Fibroblast of upper back skin (primary cell): ENCODE measurements at regions not wholly inside any gene's neighbourhood (a gene's known extent, or its start where the extent isn't known, plus 50 kb on each side); places are given as distances from the start of the nearest gene placed in this dataset.
A peak's percentile ranks its signal among the peaks of the same experiment; 100 is the strongest.

ENCODE experiments used
- DNase-seq: peaks from one replicate; pipeline ENCODE4 v3.0.0-alpha.2; 2013

- peak; percentile 32 for DNase-seq
These were observed 467.0 kb downstream of the PCDH18 start for GRCh38 chr4:137065311-137065710.

- no peak for DNase-seq
These were observed 468.3 kb downstream of the PCDH18 start for GRCh38 chr4:137063961-137064360.

GRCh38 chr4:137043184-137043583 is 489.1 kb downstream of the PCDH18 start:
- no peak for DNase-seq

GRCh38 chr4:137039370-137039769 is 492.9 kb downstream of the PCDH18 start:
- no peak for DNase-seq

GRCh38 chr4:137032222-137032621 is 500.1 kb downstream of the PCDH18 start:
- DNase-seq, result peak; percentile 6

- peak; percentile 34 for DNase-seq
These were observed 503.3 kb downstream of the PCDH18 start for GRCh38 chr4:137029026-137029425.

- no peak for DNase-seq
These were observed 506.7 kb downstream of the PCDH18 start for GRCh38 chr4:137025484-137026059.

- DNase-seq, result no peak
These were observed 516.6 kb downstream of the PCDH18 start for GRCh38 chr4:137015426-137016409.

- no peak for DNase-seq
These were observed 531.9 kb downstream of the PCDH18 start for GRCh38 chr4:137000432-137000831.

GRCh38 chr4:136992032-136992431 is 540.3 kb downstream of the PCDH18 start:
- DNase-seq, result no peak

- DNase-seq, result no peak
These were observed 546.6 kb downstream of the PCDH18 start for GRCh38 chr4:136985683-136986082.

GRCh38 chr4:136967069-136967468 is 565.2 kb downstream of the PCDH18 start:
- no peak for DNase-seq

GRCh38 chr4:136965478-136965877 is 566.8 kb downstream of the PCDH18 start:
- DNase-seq, result no peak

- DNase-seq, result no peak
These were observed 569.4 kb downstream of the PCDH18 start for GRCh38 chr4:136962868-136963267.

- no peak for DNase-seq
These were observed 585.9 kb downstream of the PCDH18 start for GRCh38 chr4:136946307-136946907.

GRCh38 chr4:136939781-136940180 is 592.5 kb downstream of the PCDH18 start:
- DNase-seq, result no peak

- peak; percentile 58 for DNase-seq
These were observed 596.4 kb downstream of the PCDH18 start for GRCh38 chr4:136935871-136936270.

- peak; percentile 8 for DNase-seq
These were observed 597.0 kb downstream of the PCDH18 start for GRCh38 chr4:136935305-136935704.

- DNase-seq, result peak; percentile 31
These were observed 597.7 kb downstream of the PCDH18 start for GRCh38 chr4:136934601-136935000.

- peak; percentile 63 for DNase-seq
These were observed 600.5 kb downstream of the PCDH18 start for GRCh38 chr4:136931781-136932180.

- DNase-seq, result no peak
These were observed 603.3 kb downstream of the PCDH18 start for GRCh38 chr4:136928957-136929411.

- peak; percentile 89 for DNase-seq
These were observed 605.1 kb downstream of the PCDH18 start for GRCh38 chr4:136927172-136927571.

GRCh38 chr4:136925203-136925602 is 607.1 kb downstream of the PCDH18 start:
- no peak for DNase-seq

- no peak for DNase-seq
These were observed 610.2 kb downstream of the PCDH18 start for GRCh38 chr4:136922066-136922465.
